ENCODE measurements at regions not wholly inside any gene's neighbourhood (a gene's known extent, or its start where the extent isn't known, plus 50 kb on each side); places are given as distances from the start of the nearest gene placed in this dataset.

GRCh38 chr2:23066686-23067085 lies 318.3 kb upstream of the KLHL29 start:
- TF ChIP-seq CTCF (IDR thresholded peaks at IDR 0.05; ENCODE audit: low read depth, low read length, poor library complexity, severe bottlenecking) (no peak), EZH2phosphoT487 (IDR thresholded peaks at IDR 0.05; ENCODE audit: borderline replicate concordance, low read length) (no peak)
